Vagina (tissue), 2 donors: ENCODE measurements at regions not wholly inside any gene's neighbourhood (a gene's known extent, or its start where the extent isn't known, plus 50 kb on each side); places are given as distances from the start of the nearest gene placed in this dataset.

Experiments used
- CTCF ChIP-seq, 3 experiments: fragments of 450-650 bp in 2 of 3; fragments of 200-600 bp in 1 of 3; sonication (generic) in 1 of 3; IDR thresholded peaks; one replicate each; pipeline ENCODE4 v1.5.1; 2017 to 2019; ENCODE audit warnings: antibody characterized with exemption in 3 of 3, mild to moderate bottlenecking in 2 of 3, moderate library complexity in 2 of 3
- POLR2A ChIP-seq, 2 donors: fragments of 450-650 bp; IDR thresholded peaks; one replicate each; pipeline ENCODE4 v1.6.1; 2017; ENCODE audit warnings: antibody characterized with exemption in 2 of 2, mild to moderate bottlenecking in 2 of 2, moderate library complexity in 2 of 2

- TF ChIP-seq CTCF (IDR thresholded peaks at IDR 0.05), result no peak
- no peak for TF ChIP-seq POLR2A (IDR thresholded peaks at IDR 0.05)
These were observed 120.6 kb upstream of the RBBP6 start for GRCh38 chr16:24418733-24419132.
